Right renal pelvis (tissue), 4 donors: ENCODE measurements at regions not wholly inside any gene's neighbourhood (a gene's known extent, or its start where the extent isn't known, plus 50 kb on each side); places are given as distances from the start of the nearest gene placed in this dataset.
"Not testable (repeated sequence)": the region's sequence is repeated elsewhere in the genome, so short reads cannot be mapped to it uniquely, and the experiment has no call there.

Source experiments
- DNase-seq, 4 donors: peaks; one replicate each; pipeline ENCODE4 v3.0.0-alpha.2; 2013; ENCODE audit warnings: low read depth in 4 of 4, low spot score in 3 of 4, missing footprints in 1 of 4

- DNase-seq, result no peak
These were observed 990.8 kb downstream of the GATA3 start for GRCh38 chr10:9045311-9045710.

DNA sequence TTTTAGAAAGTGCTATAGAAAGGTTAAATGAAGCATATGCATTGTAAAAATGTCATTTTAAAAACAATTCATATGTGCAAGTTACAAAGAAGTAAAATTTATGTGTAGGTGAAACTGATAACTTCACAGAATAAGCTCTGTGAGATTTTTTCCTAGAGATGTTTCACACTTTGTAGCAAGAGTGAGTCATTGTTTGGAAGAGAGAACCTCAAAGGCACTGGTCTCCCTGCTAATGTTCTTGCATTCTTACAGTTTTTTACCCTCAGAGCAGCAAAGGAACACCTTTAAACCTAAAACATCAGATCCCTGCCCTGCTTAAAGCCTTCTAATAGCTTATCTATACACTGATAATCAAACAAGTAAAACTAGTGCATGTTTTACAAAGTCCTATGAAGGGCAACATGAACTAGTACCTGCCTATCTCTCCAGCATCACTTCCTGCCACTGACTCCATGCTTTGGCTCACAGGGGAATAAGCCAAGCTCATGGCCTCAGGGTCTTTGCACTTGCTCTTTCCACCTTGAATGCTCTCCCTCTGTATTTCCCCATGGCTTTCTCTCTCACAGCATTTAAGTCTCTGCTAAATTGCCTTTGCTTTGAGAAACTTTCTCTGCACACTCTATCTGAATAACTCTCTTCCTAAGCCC lies 997.0 kb downstream of the GATA3 start:
- DNase-seq, result no peak

- DNase-seq, result no peak
These were observed 998.3 kb downstream of the GATA3 start for GRCh38 chr10:9052767-9053166.

DNA sequence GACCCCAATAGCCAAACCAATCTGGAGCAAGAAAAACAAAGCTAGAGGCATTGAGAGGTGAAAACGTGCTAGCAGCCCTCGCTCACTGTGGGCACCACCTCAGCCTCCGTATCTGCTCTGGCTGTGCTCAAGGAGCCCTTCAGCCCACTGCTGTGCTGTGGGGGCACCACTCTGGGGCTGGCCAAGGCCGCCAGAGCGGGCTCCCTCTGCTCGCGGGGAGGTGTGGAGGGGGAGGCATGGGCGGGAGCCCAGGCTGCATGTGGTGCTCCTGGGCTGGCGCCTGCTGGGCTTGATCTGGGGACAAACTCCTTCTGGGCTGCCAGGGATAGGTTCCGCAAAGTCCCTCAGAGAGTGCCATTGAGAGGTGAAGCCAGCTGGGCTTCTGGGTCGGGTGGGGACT lies 1002.0 kb downstream of the GATA3 start:
- DNase-seq, result no peak

DNA sequence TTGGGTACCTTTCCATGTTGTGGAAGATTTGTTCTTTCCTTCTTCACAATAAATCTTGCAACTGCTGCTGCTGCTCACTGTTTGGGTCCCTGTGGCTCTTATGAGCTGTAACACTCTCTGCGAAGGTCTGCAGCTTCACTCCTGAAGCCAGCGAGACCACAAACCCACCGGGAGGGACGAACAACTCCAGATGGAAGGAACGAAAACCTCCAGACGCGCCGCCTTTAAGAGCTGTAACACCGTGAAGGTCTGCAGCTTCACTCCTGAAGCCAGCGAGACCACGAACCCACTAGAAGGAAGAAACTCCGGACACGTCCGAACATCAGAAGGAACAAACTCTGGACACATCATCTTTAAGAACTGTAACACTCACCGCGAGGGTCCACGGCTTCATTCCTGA lies 1002.8 kb downstream of the GATA3 start:
- DNase-seq, result not testable (repeated sequence)

DNA sequence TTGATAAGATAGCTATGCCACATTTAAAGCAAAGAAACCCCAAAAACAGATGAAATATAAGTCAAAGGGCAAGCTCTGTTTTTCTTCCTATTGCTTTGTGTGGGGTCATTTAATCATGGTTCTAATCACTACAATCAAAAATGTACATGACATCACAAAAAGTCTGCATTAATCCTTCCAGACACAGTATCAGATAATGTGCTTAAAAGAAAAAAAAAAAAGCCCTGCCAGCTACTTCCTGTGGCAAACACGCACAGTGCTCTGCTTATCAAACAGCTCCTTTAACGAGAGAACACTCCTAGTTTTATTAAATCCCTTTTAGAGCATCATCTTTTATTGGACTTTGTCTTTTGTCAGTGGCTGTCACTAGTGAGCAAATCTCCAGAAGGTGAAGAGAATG lies 1005.8 kb downstream of the GATA3 start:
- DNase-seq, result no peak

DNA sequence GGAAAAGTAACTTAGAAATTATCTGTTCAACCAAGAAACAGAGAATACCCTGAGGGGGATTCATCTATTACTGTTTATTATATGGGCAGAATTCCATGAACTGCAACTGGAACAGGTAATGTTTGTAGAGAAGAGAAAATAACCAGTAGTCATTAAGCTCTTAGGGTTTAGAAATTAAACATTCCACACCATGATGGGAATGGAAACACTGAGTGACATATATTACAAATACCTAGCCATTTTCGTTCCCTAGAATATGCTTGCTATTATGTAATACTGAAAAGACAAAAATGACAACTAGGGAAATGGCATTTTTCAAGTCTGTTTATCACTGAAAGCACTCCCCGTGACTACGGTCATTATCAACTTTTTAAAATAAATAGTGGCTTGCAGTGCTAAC lies 1007.4 kb downstream of the GATA3 start:
- no peak for DNase-seq

DNA sequence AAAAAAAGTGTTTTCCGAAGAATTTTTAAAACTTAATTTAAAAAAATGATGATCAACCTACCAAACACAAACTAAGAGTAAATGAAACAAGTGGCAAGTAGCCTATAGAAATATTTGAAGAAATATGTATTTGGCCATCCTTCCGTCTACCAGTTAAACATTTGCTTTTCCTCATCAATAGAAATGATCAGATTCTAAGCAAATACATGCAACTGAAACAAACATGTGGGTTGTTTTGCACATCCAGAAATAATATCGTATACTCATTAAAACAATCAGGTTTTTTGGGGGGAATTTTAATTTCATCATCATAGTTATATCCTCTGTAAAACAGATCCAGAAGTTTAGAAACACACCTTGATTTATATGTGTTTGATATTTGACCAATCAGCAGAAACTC lies 1011.7 kb downstream of the GATA3 start:
- DNase-seq, result no peak

DNA sequence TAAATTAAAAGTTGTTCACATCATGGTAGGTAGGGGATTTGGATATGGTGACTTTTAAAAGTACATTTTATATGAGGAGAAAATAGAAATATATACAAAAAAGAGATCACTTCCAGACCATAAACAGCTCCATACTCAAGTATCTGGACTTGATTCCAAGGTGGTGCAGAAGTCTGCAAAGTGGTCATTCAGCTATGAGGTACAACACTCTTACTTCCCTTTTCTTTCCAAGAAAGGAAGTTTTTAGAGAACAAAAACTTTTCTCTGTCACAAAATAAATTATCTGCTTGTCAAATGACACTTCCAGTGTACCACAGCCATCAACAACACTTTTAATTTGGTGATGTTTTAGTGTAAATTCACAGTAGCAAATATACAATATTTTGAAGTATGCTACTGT lies 1013.5 kb downstream of the GATA3 start:
- DNase-seq, result no peak

GRCh38 chr10:9069136-9069535 lies 1014.6 kb downstream of the GATA3 start:
- DNase-seq, result no peak

DNA sequence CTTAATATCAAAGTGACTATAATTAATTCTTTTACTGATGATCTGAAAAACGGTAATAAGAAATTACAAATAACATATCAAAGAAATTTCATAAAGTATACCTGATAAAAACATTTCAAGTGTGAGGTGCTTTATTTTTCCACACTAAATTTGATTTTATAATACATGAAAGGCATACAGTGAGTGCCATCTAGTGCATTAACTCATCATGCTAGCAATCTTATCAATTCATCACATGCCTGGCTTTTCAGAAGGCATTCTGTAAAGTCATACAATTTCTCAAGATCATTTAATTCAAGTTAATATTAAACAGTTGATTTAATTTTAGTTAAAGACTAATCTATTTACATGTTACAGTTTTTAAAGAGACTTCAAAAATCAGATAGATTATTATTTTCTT lies 1020.9 kb downstream of the GATA3 start:
- DNase-seq, result no peak

DNA sequence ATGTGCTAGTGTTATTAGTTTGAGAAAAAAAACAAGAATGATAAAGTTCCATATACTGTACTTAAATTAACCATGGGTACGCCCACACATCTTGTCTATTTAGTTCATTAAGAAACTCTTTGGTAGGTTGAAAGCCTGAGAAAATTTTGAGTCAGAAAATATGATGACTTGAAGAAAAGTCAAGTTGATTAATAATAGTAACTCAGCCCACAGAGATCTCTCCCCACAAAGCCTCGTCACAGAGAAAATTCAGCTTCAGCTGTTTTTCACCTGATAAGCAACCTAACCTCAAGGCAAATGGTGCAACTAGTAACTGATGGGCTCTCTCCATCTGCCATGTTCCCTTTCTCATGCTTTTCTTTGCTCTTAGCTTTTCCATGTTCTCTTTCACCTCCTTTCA lies 1021.6 kb downstream of the GATA3 start:
- no peak for DNase-seq

DNA sequence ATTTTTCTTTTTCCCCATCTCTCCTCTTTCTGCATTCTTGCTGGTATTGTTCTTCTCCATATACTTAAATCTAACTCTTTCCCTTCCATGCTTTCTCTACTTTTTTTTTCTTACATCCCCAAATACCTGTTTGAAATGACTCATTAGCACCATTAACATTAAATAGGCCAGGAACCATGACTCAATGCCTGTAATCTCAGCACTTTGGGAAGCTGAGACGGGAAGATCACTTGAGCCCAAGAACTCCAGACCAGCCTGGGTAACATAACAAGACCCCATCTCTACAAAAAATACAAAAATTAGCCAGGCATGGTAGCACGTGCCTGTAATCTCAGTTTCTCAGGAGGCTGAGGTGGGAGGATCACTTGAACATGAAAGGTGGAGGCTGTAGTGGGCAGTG lies 1026.8 kb downstream of the GATA3 start:
- no peak for DNase-seq

GRCh38 chr10:9081961-9082360 lies 1027.5 kb downstream of the GATA3 start:
- no peak for DNase-seq

DNA sequence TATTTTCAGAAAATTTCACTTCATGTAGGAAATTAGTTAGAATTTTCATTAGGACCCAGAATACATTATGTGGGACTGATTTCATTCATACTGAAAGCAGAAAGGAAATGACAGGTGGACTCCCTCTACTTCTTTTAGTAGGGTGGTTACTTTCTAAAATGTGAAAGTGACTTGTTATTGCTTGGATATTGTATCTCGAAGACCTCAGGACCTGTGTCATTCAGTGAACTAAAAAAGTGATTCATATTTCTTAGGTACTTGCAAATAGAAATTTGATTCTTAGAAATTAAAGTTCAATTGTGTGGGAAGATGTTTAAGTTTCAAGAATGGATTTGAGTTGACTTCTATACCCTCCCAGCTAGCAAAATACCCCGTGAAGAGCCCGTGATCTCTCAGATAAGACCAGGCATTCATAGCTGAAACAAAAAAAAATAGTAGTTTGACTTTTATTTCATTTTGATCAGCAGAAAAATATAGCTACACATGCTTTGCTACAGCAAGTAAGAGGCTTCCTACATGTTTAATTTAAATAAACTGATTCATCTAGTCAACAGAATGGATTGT lies 1037.1 kb downstream of the GATA3 start:
- no peak for DNase-seq

- no peak for DNase-seq
These were observed 1041.8 kb downstream of the GATA3 start for GRCh38 chr10:9096288-9096687.

DNA sequence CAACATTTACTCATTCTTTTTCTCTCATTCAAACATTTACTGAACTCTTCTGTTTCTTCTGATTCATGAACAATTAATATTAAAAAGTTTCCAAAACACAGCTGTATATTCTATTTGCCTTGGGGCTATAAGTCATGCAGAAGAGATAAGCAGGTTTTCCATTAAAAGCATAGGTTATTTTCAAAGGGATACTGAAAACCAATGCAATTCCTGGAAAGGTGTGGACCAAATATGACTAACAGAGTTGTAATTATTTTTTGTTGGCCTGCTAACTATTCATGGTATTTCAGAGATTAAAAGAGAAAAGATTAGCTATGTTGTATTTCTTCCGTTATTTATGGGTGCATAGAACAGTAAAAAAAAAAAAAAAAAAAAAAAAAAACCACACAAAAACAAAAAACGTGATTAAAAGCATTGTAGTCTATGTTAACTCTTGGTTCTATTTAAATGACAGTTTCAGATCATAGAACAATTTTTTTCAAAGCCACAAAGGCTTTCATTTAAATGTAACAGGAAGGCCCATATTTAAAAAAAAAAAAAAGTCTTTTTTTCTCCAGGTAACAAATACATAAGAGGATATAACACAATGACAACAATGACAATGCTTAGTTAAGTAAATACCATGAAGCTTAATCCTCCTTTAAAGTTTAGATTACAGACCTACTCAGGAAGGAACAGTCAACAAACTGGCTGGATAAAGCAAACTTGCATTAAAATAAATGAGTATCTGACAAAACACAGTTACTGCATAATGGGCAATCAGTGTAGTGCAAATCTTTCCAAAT lies 1042.9 kb downstream of the GATA3 start:
- DNase-seq, result no peak

DNA sequence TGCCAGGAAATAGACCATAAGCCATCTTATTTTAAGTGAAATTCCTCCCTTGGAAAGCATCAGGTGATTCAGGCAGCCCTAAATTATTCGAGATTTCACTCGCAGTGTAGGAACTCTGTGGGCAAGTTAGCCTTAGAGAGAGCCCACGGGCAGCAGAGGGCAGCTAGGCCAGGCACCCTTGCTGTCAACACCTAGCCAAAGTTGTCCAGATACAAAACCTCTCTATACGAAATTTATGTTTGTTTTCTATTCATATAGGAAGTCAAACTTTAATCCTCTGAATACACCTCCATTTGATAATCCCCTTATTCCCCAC lies 1043.5 kb downstream of the GATA3 start:
- DNase-seq, result no peak

- no peak for DNase-seq
These were observed 1047.5 kb downstream of the GATA3 start for GRCh38 chr10:9102026-9102425.

DNA sequence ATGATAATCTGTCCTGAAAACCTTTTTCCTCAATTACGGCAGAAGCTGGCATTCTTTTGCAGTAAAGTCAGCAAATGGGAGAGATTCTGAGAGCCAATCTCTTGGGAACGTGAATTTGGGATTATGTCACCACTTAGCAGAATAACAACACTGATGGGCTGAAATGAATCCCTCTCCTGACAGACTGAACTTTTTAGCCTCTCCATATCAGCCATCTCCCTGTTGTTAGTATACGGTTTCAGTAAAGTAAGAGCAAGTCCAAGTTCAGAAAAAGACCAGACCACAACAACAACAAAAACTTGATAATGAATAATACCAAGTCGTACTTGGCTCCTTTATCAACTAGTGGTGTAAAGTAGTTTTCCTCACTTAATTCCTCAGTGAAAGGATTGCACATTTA lies 1048.8 kb downstream of the GATA3 start:
- DNase-seq, result no peak

DNA sequence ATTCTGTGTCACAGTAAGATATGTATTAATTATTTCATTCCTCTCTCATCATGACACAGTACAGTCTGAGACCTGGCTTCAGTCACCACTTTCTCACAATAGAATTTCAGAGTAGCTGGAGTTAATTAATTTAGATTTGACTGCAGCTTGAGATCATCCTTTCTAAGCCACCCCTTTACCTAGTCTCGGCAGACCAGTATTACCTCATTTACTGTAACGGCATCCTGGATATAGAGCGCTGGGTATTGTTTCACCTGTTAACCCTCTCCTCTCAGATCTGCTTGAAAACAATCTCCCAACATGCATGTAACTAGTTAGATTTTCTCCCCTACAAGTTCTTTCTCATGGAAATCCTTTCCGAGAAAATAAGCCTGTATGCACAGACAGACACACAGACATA lies 1057.5 kb downstream of the GATA3 start:
- no peak for DNase-seq

DNA sequence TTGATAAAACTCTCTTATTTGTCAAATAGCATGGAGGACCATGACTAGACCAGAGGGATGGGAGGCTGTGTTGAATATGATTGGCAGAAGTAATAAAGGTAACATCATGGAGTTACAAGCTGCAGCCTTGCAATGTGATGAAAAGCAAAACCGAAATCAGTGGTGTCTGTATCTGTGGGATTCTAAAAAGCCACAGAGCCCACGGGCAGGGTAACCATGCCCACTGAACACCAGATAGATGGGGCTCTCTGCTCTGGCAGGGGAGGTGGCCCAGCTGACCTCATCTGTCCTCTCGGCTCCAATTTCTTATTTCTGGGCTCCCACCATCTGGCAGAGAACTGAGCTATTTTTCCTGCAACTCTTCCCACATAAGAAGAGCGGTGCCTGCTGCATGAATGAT lies 1072.2 kb downstream of the GATA3 start:
- no peak for DNase-seq
